ENCODE measurements at regions not wholly inside any gene's neighbourhood (a gene's known extent, or its start where the extent isn't known, plus 50 kb on each side); places are given as distances from the start of the nearest gene placed in this dataset.

DNA sequence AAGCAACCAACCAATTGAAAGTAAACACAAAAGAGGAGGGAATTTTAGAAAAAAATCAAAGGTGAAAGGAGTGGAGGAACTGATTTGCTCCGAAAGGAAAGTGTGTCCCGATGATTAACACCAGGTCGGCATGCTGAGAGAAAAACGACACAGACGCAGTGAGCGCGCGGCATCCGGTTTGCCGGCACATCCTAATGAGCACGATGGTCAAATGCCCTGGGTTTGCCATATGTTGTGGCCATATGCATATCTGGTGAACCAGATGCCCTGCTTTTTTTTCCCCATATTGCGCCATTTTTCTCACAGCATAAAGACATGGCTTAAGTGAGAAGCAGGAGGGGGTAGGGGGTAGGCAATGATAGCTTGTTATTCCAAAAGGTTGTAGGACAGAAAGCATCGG is 626.7 kb downstream of the BCL11A start:
- TF ChIP-seq, protein P1, sequence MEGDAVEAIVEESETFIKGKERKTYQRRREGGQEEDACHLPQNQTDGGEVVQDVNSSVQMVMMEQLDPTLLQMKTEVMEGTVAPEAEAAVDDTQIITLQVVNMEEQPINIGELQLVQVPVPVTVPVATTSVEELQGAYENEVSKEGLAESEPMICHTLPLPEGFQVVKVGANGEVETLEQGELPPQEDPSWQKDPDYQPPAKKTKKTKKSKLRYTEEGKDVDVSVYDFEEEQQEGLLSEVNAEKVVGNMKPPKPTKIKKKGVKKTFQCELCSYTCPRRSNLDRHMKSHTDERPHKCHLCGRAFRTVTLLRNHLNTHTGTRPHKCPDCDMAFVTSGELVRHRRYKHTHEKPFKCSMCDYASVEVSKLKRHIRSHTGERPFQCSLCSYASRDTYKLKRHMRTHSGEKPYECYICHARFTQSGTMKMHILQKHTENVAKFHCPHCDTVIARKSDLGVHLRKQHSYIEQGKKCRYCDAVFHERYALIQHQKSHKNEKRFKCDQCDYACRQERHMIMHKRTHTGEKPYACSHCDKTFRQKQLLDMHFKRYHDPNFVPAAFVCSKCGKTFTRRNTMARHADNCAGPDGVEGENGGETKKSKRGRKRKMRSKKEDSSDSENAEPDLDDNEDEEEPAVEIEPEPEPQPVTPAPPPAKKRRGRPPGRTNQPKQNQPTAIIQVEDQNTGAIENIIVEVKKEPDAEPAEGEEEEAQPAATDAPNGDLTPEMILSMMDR (IDR thresholded peaks at IDR 0.05; ENCODE audit: insufficient read depth, low read length): no peak
- TF ChIP-seq POLR2AphosphoS5 (IDR thresholded peaks at IDR 0.05; ENCODE audit: low read depth): no peak

Data from HL-60 (cell line).